ENCODE measurements at regions not wholly inside any gene's neighbourhood (a gene's known extent, or its start where the extent isn't known, plus 50 kb on each side); places are given as distances from the start of the nearest gene placed in this dataset.

DNA sequence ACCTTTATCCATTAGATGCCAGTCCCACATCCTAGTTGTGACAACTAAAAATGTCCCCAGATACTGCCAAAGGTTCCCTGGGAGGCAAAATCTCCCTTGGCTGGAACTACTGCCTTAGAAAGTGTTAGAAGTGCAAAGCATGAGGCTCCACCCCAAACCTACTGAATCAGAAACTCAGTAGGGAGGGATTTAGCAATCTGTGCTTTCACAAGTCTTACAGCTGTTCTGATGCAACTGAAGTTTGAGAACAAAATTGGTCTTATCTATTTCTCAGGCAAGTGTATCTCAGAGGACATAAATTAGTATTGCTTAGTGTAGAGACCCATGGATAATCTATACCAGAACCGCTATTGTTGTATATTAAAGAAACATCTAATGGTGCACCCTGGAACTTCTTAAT lies 70.2 kb downstream of the CLDN1 start:
- DNase-seq: no peak

GRCh38 chr3:190249414-190249813 lies 72.8 kb downstream of the CLDN1 start:
- no peak for DNase-seq

GRCh38 chr3:190242147-190242546 lies 80.1 kb downstream of the CLDN1 start:
- DNase-seq: no peak

GRCh38 chr3:190239325-190239724 lies 82.9 kb downstream of the CLDN1 start:
- DNase-seq: no peak

DNA sequence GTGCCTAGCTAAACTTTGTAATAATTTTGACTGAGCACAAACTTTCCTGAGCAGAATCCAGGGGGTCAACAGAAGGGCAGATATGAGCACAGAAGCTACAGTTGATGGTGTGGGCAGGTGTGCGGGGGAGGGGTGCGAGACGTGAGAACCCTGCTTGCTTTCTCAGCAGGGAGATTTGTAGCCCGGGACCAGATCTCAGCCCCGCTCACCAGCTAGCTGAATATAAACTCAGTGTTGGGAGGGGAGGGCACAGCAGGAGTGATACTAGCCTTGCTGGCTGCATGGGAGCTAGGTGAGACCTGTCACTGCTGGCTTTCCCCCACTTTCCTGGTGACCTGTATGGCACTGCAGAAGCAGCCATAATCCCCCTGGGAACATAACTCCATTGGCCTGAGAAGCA lies 83.4 kb downstream of the CLDN1 start:
- DNase-seq: no peak

GRCh38 chr3:190234621-190235020 lies 87.6 kb downstream of the CLDN1 start:
- DNase-seq: no peak

DNA sequence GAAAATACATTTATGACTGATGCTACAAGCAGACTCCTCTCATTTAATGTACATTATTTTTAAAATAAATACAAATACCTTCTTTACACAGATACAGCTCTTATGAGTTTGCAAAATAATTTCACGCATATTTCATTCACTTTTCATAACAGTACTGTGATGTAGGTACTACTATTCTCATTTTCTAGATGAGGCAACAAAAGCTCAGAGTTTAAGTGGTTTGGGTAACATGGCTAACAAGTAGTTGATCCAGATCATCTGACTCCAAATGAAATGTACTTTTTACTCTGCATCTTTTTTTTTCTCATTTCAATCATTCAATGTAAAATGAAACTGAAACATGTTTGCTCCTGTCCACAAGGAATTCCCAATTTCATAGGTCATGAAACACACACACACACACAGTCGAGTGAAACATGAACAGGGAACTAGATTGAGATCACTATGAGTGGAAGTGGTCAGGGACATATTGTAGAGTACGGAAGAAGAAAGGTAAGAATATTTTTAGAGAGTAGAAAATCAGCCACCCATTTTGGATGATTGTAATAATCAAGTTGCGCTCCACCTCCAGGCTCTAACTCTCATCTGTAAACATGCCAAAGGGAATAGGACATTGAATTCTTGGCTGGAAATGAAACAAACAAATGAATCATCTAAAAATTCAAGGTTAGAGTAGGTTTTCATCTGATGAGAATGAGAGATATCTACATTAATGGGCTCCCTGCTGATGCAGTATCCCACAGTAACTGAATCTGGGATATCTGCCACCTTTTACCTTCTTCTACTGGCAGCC lies 92.4 kb downstream of the CLDN1 start:
- no peak for DNase-seq

DNA sequence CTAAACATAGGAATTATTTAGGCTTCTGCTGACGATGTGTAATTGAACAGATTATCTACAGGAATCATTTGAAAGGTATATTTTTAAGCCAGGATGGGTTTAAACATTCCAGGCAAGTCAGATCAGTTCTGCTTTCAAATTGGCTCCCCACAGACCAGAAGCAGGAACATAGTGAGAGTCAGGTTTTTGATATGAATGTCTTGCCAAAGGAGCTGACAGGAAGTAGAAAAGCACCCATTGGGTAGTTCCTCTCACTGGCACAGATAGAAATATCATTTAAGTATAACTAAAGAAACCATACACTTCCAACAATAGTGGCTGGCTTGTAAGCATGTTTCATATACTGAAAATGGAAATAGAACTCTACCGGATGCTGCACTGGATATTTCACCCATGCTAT lies 95.2 kb downstream of the CLDN1 start:
- DNase-seq: no peak

DNA sequence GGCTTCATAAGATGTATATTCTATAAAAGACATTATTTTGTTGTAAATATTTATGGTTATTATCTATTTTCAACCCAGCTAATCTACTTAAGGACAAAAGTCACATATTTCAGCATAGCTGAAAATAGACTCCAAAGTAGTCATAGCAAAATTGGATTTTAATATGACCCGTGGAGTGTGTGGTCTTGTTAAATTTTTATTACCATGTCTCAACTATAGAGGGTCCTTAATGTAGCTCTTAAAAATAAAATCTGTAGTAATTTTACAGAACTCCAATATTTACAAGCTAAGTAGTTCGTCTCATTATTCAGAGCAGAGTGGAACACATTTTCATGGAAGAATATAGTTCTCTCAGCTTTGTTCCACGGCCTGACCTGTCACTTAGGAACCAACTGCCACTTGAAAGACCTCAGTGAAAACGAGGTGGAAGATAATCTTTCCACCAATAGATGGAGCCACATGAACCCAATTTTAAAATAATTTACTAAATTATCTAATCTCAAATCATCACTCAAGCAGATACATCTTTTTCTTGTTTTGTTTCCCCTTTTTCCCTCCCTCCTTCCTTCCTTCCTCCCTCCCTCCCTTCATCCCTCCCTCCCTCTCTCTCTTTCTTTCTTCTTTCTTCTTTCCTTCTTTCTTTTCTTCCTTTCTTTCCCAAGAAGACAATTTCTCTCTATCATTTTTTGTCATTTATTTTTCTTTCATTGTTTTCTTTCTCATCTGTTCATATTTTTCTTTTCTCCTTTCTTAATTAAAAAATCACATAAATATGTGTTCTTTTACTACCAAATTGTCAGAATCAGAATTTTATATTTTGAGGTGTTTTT lies 97.2 kb downstream of the CLDN1 start:
- DNase-seq: peak; percentile 25

DNA sequence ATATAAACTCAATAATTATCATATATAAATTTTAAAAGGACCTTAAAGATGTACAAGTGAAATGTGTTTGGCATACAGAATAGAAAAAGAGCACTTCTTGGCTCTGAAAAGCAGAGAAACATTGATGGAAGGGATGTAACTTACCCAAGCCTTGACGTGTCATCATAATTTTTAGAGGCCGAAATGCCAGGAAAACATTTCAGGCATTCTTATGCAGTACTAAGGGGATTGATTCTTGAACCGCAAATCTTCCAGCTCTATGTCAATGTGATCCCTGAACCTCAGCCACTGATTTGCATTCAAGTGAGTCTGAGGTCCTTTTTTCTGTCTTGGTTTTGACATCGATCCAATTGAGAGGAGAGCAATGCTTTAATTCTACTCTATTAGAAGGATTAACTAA lies 97.8 kb downstream of the CLDN1 start:
- DNase-seq: no peak

DNA sequence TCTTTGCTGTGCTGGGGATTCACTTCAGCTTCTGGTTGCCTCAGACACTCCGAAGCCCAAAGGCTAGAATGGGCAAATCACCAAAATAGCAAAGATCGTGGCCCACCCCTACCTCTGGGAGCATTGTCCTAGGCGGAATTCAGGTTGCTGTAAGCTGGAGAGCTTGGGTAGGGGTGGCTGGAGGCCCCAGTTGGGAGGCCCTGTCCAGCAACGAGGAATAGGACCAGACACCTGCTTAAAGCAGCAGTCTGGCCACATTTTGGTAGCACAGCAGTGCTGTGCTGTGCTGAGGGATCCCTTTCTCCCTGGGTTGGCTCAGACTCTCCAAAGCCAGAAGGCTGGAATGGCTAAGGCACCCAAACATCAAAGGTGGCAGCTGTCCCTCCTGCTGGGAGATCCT lies 99.3 kb downstream of the CLDN1 start:
- no peak for DNase-seq

DNA sequence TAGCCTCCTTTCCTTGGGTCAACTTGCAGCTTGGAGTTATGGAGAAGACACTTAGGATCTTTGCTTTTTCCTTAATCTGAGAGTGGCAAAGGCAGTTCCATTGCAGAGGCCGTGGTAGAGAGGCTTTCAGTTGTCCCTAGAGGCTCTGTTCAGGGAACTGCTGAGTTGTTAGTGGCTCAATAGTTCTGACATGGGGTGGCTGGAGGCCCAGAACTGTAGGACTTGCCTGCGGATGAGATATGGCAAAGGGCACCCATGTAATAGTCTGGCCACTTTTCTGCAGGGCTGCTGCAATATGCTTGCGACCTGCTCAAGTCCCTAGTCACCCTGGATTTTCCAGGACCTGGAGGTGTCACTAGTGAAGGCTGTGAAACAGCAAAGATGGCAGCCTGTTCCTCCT lies 99.9 kb downstream of the CLDN1 start:
- DNase-seq: no peak

DNA sequence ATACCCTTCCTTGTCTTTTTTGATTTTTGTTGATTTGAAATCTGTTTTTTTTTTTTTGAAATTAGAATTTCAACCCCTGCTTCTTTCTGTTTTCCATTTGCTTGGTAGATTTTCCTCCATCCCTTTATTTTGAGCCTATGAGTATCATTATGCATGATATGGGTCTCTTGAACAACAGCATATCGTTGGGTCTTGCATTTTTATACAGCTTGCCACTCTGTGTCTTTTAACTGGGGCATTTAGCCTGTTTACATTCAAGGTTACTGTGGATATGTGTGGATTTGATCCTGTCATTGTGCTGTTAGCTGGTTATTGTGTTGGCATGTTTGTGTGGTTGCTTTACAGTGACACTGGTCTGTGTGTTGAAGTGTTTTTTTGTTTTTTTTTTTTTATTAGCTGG lies 99.7 kb upstream of the P3H2 start:
- no peak for DNase-seq

- no peak for DNase-seq
These were observed 96.4 kb upstream of the P3H2 start for GRCh38 chr3:190217081-190217480.

DNA sequence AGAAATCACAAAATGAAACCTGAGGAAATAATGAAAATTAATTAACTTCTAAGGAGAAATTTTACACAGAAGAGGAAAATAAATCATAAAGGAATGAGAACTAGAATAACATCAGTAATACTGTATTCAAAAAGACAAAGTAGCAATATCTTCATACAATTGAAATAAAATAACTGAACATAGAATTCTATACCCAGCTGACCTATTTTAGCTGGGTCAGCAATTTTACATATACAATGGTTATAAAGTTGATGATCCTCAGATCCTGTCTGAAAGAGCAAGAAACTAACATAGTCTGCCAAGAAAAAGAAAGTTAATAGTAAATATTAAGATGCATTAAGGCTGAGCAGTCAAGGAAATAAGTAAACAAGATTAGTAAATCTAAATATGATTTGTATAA lies 93.0 kb upstream of the P3H2 start:
- no peak for DNase-seq

GRCh38 chr3:190210608-190211007 lies 89.9 kb upstream of the P3H2 start:
- DNase-seq: no peak

DNA sequence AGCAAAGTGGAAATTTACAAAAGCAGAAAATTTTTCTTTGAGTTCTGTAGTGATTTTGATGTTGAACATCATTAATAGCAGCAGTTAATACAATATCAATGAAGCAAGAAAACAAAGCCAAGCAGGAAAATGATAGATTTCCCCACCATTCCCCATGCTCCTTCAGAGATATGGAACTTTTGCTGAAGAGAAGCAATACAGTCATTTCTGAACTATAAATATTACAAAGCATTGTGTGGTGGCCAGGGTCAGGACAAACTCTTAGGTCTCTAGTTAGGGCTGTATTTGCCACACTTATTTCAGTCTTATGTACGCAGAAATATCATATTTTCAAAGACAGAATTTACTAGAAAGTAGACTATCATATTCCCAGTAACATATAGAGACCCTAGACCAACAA lies 88.8 kb upstream of the P3H2 start:
- no peak for DNase-seq

- no peak for DNase-seq
These were observed 87.5 kb upstream of the P3H2 start for GRCh38 chr3:190208196-190208595.

DNA sequence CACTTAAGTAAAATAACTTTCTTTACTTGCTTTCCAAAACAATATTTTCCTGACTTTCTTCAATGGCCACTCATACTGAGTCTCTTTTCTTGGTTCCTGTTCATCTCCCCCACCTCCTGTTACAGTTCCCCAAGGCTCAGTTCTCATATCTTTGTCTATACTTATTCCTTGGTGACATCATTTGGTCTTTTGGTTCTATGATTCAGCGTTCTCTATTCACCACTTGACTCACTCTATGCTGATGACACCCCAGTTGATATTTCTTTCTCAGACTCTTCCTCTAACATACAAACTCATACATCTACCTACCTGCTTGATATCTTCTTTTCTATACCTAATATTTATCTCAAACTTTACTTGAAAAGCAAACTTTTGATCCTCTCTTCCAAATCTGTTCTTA lies 85.0 kb upstream of the P3H2 start:
- DNase-seq: no peak

DNA sequence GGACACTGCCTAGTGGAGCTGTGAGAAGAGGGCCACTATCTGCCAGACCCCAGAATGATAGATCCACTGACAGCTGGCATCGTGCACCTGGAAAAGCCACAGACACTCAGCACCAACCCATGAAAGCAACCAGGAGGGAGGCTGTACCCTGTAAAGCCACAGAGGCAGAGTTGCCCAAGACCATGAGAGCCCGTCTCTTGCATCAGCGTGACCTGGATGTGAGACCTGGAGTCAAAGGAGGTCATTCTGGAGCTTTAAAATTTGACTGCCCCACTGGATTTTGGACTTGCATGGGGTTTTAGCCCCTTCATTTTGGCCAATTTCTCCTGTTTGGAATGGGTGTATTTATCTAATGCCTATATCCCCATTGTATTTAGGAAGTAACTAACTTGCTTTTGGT lies 83.5 kb upstream of the P3H2 start:
- DNase-seq: no peak

- DNase-seq: no peak
These were observed 76.7 kb upstream of the P3H2 start for GRCh38 chr3:190197346-190197763.

GRCh38 chr3:190194506-190194905 lies 73.8 kb upstream of the P3H2 start:
- DNase-seq: no peak

DNA sequence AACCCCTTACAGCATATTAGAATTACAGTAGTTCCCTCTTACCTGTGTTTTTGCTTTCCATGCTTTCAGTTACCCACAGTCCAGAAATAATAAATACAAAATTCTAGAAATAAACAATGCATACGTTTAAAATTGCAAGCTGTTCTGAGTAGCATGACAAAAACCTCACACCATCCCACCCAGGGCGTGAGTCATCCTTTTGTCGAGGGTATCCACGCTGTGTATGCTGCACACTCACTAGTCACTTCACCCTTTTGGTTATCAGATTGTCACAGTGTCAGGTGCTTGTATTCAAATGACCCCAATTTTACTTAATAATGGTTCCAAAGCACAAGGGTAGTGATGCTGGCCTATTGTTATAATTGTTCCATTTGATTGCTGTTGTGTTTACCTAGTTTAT lies 72.5 kb upstream of the P3H2 start:
- DNase-seq: no peak

- DNase-seq: no peak
These were observed 72.0 kb upstream of the P3H2 start for GRCh38 chr3:190192739-190193138.

DNA sequence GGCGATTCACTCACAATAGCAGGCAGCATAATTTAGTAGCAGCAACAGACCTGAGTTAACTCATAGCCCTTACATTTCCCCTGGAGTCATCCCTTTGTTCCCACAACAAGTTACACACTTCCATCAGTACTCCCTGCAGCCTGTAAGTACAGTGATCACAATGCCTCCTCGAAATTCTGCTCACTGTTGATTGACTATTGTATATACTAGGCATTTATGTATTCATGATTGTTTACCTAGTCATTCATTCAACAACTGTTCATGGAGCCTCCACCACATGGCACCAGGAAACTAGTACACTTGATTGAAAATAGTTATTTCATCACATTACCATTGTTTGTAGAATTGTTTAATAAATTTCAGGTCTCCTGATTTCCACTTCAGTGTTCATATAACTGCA lies 71.4 kb upstream of the P3H2 start:
- DNase-seq: peak; percentile 44

Measured in NCI-H69 (cell line).